Esophagus muscularis mucosa (tissue), 4 donors: ENCODE measurements at regions not wholly inside any gene's neighbourhood (a gene's known extent, or its start where the extent isn't known, plus 50 kb on each side); places are given as distances from the start of the nearest gene placed in this dataset.

Experiments used
- DNase-seq: peaks from one replicate; pipeline ENCODE4 v3.0.0-alpha.2; 2017; ENCODE audit errors: extremely low spot score
- H3K27ac ChIP-seq, 4 donors: fragments of 200-600 bp; sonication (generic); replicated peaks in 1 of 4; 1 replicate in 3 of 4; 2 replicates in 1 of 4; pipeline ENCODE4 v1.5.1; 2016 to 2019; ENCODE audit warnings: mild to moderate bottlenecking in 1 of 4
- H3K27me3 ChIP-seq, 4 donors: fragments of 200-600 bp; sonication (generic); one replicate each; pipeline versions ENCODE4 v1.5.1 to v1.6.0; 2016 to 2019
- H3K36me3 ChIP-seq, 4 donors: fragments of 200-600 bp; sonication (generic); one replicate each; pipeline ENCODE4 v1.5.1; 2016 to 2019
- H3K4me1 ChIP-seq, 4 donors: fragments of 200-600 bp; sonication (generic); one replicate each; pipeline ENCODE4 v1.5.1; 2016 to 2019
- H3K4me3 ChIP-seq, 4 donors: fragments of 200-600 bp; sonication (generic); 1 replicate in 2 of 4; 2 replicates in 2 of 4; pipeline ENCODE4 v1.5.1; 2016 to 2019; ENCODE audit warnings: mild to moderate bottlenecking in 4 of 4, moderate library complexity in 1 of 4
- H3K9me3 ChIP-seq, 4 donors: fragments of 200-600 bp; sonication (generic); 1 replicate in 3 of 4; 2 replicates in 1 of 4; pipeline ENCODE4 v1.5.1; 2016 to 2019
- EP300 ChIP-seq: sonication (generic); formaldehyde crosslinking; IDR thresholded peaks from one replicate; pipeline ENCODE4 v1.6.1; 2017; ENCODE audit warnings: antibody characterized with exemption
- POLR2A ChIP-seq: fragments of 450-650 bp; IDR thresholded peaks from one replicate; pipeline ENCODE4 v1.6.1; 2017; ENCODE audit warnings: antibody characterized with exemption, moderate library complexity, mild to moderate bottlenecking, low read depth
- POLR2AphosphoS5 ChIP-seq, 2 donors: sonication (generic); formaldehyde crosslinking; IDR thresholded peaks; one replicate each; pipeline ENCODE4 v1.6.1; 2017; ENCODE audit warnings: antibody characterized with exemption in 2 of 2
- WGBS: methylation state at CpG from one replicate; pipeline ENCODE4 v1.1.5; 2018; 5-methylcytosine and 5-hydroxymethylcytosine counted together
- intact Hi-C: fragments of 100-400 bp; cut with DNase I; formaldehyde crosslinking; loops from one replicate; pipeline ENCODE4 v1.15.1; 2023
- TF ChIP-seq, protein P1 (sequence below), 3 experiments: fragments of 200-600 bp in 2 of 3; fragments of 450-650 bp in 1 of 3; sonication (generic) in 2 of 3; IDR thresholded peaks; one replicate each; pipeline ENCODE4 v1.5.1; 2017 to 2019; ENCODE audit warnings: antibody characterized with exemption in 3 of 3, mild to moderate bottlenecking in 2 of 3, moderate library complexity in 1 of 3

DNA sequence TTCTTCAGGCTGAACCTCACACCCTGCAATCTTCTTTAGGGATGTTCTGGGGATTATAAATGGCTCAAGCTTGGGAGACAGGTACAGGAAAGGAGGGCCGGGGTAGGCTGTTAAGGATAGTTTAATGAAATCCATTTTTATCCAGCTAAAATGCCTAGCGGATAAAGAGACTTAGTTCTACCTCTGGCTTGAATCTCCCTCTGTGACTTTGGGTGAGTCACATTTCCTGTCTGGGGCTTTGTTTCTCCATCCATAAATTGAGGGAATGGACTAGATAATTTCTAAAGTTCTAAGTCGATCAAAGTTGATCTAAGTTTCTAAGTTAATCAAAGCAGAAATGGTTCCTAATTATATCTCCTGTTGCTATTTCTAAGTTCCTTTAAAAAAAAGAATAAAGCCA, 319.6 kb upstream of the E2F7 start:
- no peaks in the 10 kb centered on the region for H3K9me3 ChIP-seq
- intact Hi-C loops = no loop called here
- WGBS = 83% methylated on average over 3 of the region's 3 CpGs

DNA sequence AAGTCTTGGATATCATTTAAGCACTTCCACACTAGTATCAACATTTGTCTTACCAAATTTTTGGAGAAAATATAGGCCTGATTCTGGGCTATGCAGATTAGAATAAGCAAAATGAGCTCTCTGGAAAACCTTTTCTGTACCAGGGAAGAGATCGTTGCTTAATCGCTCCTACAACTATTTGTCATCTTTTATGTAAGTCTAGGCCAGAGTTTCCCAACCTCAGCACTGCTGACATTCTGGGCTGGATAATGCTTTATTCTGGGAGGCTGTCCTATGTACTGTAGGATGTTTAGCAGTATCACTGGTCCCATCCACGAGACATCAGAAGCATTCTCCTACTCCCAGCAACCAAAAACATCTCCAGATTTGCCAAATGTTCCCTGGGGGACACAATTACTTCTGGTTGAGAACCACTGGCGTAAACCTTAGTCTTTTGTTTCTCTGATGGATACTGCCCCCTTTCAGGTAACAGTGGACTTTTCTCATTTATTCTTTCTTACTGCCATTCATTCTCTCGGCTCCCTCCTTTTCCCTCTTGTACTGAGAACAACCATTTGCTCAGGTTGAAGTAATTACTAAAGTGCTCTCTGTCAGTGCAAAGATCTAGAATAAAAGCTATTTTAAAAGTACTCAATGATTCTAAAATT, 316.9 kb upstream of the E2F7 start:
- Histone ChIP-seq H3K27ac (no peak overlapping the region), H3K9me3 (no peaks in the 10 kb centered on the region), H3K27me3 (no peaks in the 10 kb centered on the region), H3K36me3 (no peaks in the 10 kb centered on the region), H3K4me3 (no peak overlapping the region), H3K4me1 (no peaks in the 10 kb centered on the region)
- WGBS = 86% methylated on average over 5 of the region's 5 CpGs
- intact Hi-C loops = no loop called here
- DNase-seq = no peak
- TF ChIP-seq POLR2A = no peak

More for the DNA sequence above, 319.6 kb upstream of the E2F7 start:
- H3K4me3 ChIP-seq = no peak overlapping the region
- TF ChIP-seq POLR2AphosphoS5 (IDR thresholded peaks at IDR 0.05) (no peak), POLR2A (no peak), EP300 (no peak)
- TF ChIP-seq, protein P1, sequence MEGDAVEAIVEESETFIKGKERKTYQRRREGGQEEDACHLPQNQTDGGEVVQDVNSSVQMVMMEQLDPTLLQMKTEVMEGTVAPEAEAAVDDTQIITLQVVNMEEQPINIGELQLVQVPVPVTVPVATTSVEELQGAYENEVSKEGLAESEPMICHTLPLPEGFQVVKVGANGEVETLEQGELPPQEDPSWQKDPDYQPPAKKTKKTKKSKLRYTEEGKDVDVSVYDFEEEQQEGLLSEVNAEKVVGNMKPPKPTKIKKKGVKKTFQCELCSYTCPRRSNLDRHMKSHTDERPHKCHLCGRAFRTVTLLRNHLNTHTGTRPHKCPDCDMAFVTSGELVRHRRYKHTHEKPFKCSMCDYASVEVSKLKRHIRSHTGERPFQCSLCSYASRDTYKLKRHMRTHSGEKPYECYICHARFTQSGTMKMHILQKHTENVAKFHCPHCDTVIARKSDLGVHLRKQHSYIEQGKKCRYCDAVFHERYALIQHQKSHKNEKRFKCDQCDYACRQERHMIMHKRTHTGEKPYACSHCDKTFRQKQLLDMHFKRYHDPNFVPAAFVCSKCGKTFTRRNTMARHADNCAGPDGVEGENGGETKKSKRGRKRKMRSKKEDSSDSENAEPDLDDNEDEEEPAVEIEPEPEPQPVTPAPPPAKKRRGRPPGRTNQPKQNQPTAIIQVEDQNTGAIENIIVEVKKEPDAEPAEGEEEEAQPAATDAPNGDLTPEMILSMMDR (IDR thresholded peaks at IDR 0.05) = no peak
- no peaks in the 10 kb centered on the region for H3K36me3 ChIP-seq
- H3K4me1 ChIP-seq = no peaks in the 10 kb centered on the region
- no peak overlapping the region for H3K27ac ChIP-seq
- DNase-seq = no peak
- no peaks in the 10 kb centered on the region for H3K27me3 ChIP-seq

DNA sequence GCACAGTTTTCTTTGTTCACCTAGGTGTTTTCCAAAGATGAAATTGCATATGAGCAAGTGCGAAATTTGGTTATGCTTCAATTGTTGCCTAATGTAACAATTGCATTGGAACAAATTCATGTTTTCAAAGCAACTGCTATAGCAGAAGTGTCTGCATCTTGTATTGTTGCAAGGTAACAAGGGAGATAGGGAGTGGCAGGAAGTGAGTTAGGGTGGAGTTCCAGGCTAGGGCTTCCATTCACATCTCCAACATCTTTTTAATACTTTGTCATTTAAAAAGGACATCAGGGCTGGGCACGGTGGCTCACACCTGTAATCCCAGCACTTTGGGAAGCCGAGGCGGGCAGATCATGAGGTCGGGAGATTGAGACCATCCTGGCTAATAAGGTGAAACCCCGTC, 312.3 kb upstream of the E2F7 start:
- TF ChIP-seq POLR2AphosphoS5 (IDR thresholded peaks at IDR 0.05) (no peak), EP300 (no peak), POLR2A (no peak)
- TF ChIP-seq, protein P1 (IDR thresholded peaks at IDR 0.05) = no peak
- H3K4me3 ChIP-seq = no peak overlapping the region
- intact Hi-C loops = no loop called here
- H3K27ac ChIP-seq = no peak overlapping the region
- H3K27me3 ChIP-seq = no peaks in the 10 kb centered on the region
- H3K4me1 ChIP-seq = no peaks in the 10 kb centered on the region
- WGBS = 92% methylated on average over 6 of the region's 6 CpGs
- H3K9me3 ChIP-seq = no peaks in the 10 kb centered on the region
- H3K36me3 ChIP-seq = no peaks in the 10 kb centered on the region
- no peak for DNase-seq

DNA sequence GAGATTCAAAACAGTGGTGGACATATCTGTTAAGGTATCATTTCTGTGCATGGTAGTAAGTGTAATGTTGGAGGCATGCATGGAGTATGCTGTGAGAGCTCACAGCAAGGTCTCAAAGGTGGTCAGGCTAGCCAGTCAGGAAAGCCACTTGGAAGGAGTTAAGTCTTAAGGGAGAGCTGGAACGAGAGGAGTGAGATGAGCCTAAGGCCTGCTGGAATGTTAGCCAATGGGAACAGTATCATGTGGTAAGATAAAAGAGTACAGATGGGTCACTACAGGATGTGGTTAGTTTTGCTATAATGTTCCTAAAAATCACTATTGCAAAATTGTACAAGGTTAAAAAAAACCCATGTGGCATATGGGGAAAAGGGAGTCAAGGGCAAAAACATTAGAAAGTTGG, 311.7 kb upstream of the E2F7 start:
- Histone ChIP-seq H3K27ac (no peak overlapping the region), H3K4me1 (no peaks in the 10 kb centered on the region), H3K4me3 (no peak overlapping the region), H3K27me3 (no peaks in the 10 kb centered on the region), H3K36me3 (no peaks in the 10 kb centered on the region), H3K9me3 (no peaks in the 10 kb centered on the region)
- no peak for DNase-seq
- WGBS = 55% methylated on average over 1 of the region's 1 CpG
- TF ChIP-seq POLR2A = no peak
- no peak for TF ChIP-seq POLR2AphosphoS5 (IDR thresholded peaks at IDR 0.05)
- TF ChIP-seq, protein P1 (IDR thresholded peaks at IDR 0.05) = no peak
- intact Hi-C loops = no loop called here

DNA sequence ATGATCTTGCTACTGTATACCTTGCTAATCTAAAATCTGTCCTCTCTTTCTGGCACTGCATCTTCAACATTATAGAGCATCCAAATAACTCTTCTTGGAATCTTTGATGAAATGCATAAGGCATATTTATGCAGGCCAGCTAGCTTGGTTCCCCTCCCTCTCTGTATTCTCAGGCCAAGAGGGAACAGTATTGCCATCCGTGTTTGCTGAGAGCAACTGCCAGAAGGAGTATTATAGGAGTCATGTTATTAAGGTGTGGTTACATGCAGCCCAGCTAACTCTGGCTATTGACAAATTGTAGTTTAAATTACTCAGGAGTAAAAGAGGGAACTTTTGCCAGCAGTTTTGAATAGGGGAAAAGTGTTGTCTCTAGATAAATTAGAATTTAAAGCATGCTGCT, 309.3 kb upstream of the E2F7 start:
- TF ChIP-seq, protein P1 (IDR thresholded peaks at IDR 0.05) = no peak
- TF ChIP-seq EP300 (no peak), POLR2AphosphoS5 (IDR thresholded peaks at IDR 0.05) (no peak), POLR2A (no peak)
- Histone ChIP-seq H3K27me3 (no peaks in the 10 kb centered on the region), H3K27ac (no peak overlapping the region), H3K9me3 (no peaks in the 10 kb centered on the region), H3K36me3 (no peaks in the 10 kb centered on the region), H3K4me1 (no peaks in the 10 kb centered on the region), H3K4me3 (no peak overlapping the region)
- intact Hi-C loops = no loop called here
- WGBS = 21% methylated on average over 1 of the region's 1 CpG
- no peak for DNase-seq
